ENCODE measurements at regions not wholly inside any gene's neighbourhood (a gene's known extent, or its start where the extent isn't known, plus 50 kb on each side); places are given as distances from the start of the nearest gene placed in this dataset.

GRCh38 chr1:25037174-25038074 is 107.3 kb upstream of the RUNX3 start:
- DNase-seq: peak; percentile 73
- peaks cover 2 to 16% of the 10 kb centered on the region in 2 donors for H3K36me3 Mint-ChIP-seq (ENCODE audit: insufficient read depth in 2 of 2)
- no peak overlapping the region for H3K27ac Mint-ChIP-seq
- ATAC-seq (replicated peaks in 1 of 2): peak; percentile 56 to 58
- H3K27me3 Mint-ChIP-seq (ENCODE audit: low read depth): peaks cover 15% of the 10 kb centered on the region
- H3K4me3 Mint-ChIP-seq: peak overlapping the region; percentile 11 to 49
- peaks cover 21% of the 10 kb centered on the region for H3K4me1 Mint-ChIP-seq (ENCODE audit: low read depth)
- H3K9me3 Mint-ChIP-seq: no peaks in the 10 kb centered on the region

- Mint-ChIP-seq H3K36me3 (ENCODE audit: insufficient read depth in 2 of 2) (peaks cover 2 to 12% of the 10 kb centered on the region in 2 donors), H3K4me3 (no peak overlapping the region), H3K27me3 (ENCODE audit: low read depth) (peaks cover 6% of the 10 kb centered on the region), H3K27ac (no peak overlapping the region), H3K9me3 (no peaks in the 10 kb centered on the region), H3K4me1 (ENCODE audit: low read depth) (peaks cover 12% of the 10 kb centered on the region)
- ATAC-seq (replicated peaks in 1 of 2) (no peak), DNase-seq (no peak)
These were observed 106.1 kb upstream of the RUNX3 start for GRCh38 chr1:25036117-25036546.

GRCh38 chr1:25035523-25036116 is 105.5 kb upstream of the RUNX3 start:
- no peak for DNase-seq
- H3K27ac Mint-ChIP-seq: no peak overlapping the region
- H3K4me3 Mint-ChIP-seq: peak overlapping the region in 1 of 2 donors; percentile 58
- no peak for ATAC-seq (replicated peaks in 1 of 2)
- H3K4me1 Mint-ChIP-seq (ENCODE audit: low read depth): peaks cover 12% of the 10 kb centered on the region
- peaks cover under 1% of the 10 kb centered on the region for H3K27me3 Mint-ChIP-seq (ENCODE audit: low read depth)
- H3K9me3 Mint-ChIP-seq: no peaks in the 10 kb centered on the region
- H3K36me3 Mint-ChIP-seq (ENCODE audit: insufficient read depth in 2 of 2): peaks cover 2 to 7% of the 10 kb centered on the region in 2 donors

GRCh38 chr1:25034736-25035522 is 104.9 kb upstream of the RUNX3 start:
- Mint-ChIP-seq H3K27me3 (ENCODE audit: low read depth) (no peaks in the 10 kb centered on the region), H3K36me3 (ENCODE audit: insufficient read depth in 2 of 2) (peaks cover 2 to 6% of the 10 kb centered on the region in 2 donors), H3K27ac (no peak overlapping the region), H3K9me3 (no peaks in the 10 kb centered on the region), H3K4me3 (peak overlapping the region in 1 of 2 donors; percentile 58), H3K4me1 (ENCODE audit: low read depth) (peaks cover 12% of the 10 kb centered on the region)
- no peak for ATAC-seq (replicated peaks in 1 of 2)
- DNase-seq: no peak

GRCh38 chr1:25033828-25034705 is 104.0 kb upstream of the RUNX3 start:
- ATAC-seq (replicated peaks in 1 of 2): no peak
- peak overlapping the region in 1 of 2 donors; percentile 89 for H3K4me3 Mint-ChIP-seq
- peaks cover 9% of the 10 kb centered on the region for H3K4me1 Mint-ChIP-seq (ENCODE audit: low read depth)
- peaks cover 2 to 4% of the 10 kb centered on the region in 2 donors for H3K36me3 Mint-ChIP-seq (ENCODE audit: insufficient read depth in 2 of 2)
- H3K27ac Mint-ChIP-seq: peak overlapping the region; percentile 6
- no peaks in the 10 kb centered on the region for H3K27me3 Mint-ChIP-seq (ENCODE audit: low read depth)
- peak; percentile 40 to 55 for DNase-seq
- no peaks in the 10 kb centered on the region for H3K9me3 Mint-ChIP-seq

GRCh38 chr1:25033030-25033827 is 103.2 kb upstream of the RUNX3 start:
- Mint-ChIP-seq H3K4me3 (peak overlapping the region in 1 of 2 donors; percentile 89), H3K4me1 (ENCODE audit: low read depth) (peaks cover under 1% of the 10 kb centered on the region), H3K9me3 (no peaks in the 10 kb centered on the region), H3K36me3 (ENCODE audit: insufficient read depth in 2 of 2) (peaks cover 2 to 4% of the 10 kb centered on the region in 2 donors), H3K27ac (peak overlapping the region; percentile 60), H3K27me3 (ENCODE audit: low read depth) (no peaks in the 10 kb centered on the region)
- ATAC-seq (replicated peaks in 1 of 2) (no peak), DNase-seq (no peak)

GRCh38 chr1:25031966-25032667 is 102.0 kb upstream of the RUNX3 start:
- peak; percentile 3 to 4 for ATAC-seq (replicated peaks in 1 of 2)
- peak overlapping the region; percentile 98 for H3K27ac Mint-ChIP-seq
- H3K36me3 Mint-ChIP-seq (ENCODE audit: insufficient read depth in 2 of 2): peaks cover 2 to 4% of the 10 kb centered on the region in 2 donors
- peak in 1 of 2 donors; percentile 33 for DNase-seq
- H3K4me1 Mint-ChIP-seq (ENCODE audit: low read depth): no peaks in the 10 kb centered on the region
- H3K27me3 Mint-ChIP-seq (ENCODE audit: low read depth): no peaks in the 10 kb centered on the region
- H3K9me3 Mint-ChIP-seq: no peaks in the 10 kb centered on the region
- peak overlapping the region in 1 of 2 donors; percentile 89 for H3K4me3 Mint-ChIP-seq

GRCh38 chr1:25031601-25031965 is 101.5 kb upstream of the RUNX3 start:
- ATAC-seq (replicated peaks in 1 of 2) (peak; percentile 37 to 61), DNase-seq (peak; percentile 73 to 85)
- Mint-ChIP-seq H3K27me3 (ENCODE audit: low read depth) (no peaks in the 10 kb centered on the region), H3K4me3 (peak overlapping the region in 1 of 2 donors; percentile 89), H3K36me3 (ENCODE audit: insufficient read depth in 2 of 2) (peaks cover 2 to 4% of the 10 kb centered on the region in 2 donors), H3K9me3 (no peaks in the 10 kb centered on the region), H3K27ac (peak overlapping the region; percentile 98), H3K4me1 (ENCODE audit: low read depth) (no peaks in the 10 kb centered on the region)

GRCh38 chr1:25030674-25031589 is 100.9 kb upstream of the RUNX3 start:
- peaks cover 2 to 4% of the 10 kb centered on the region in 2 donors for H3K36me3 Mint-ChIP-seq (ENCODE audit: insufficient read depth in 2 of 2)
- ATAC-seq (replicated peaks in 1 of 2): peak; percentile 82
- no peaks in the 10 kb centered on the region for H3K27me3 Mint-ChIP-seq (ENCODE audit: low read depth)
- no peaks in the 10 kb centered on the region for H3K9me3 Mint-ChIP-seq
- H3K4me1 Mint-ChIP-seq (ENCODE audit: low read depth): no peaks in the 10 kb centered on the region
- DNase-seq: peak; percentile 90 to 92
- H3K27ac Mint-ChIP-seq: peak overlapping the region; percentile 98
- H3K4me3 Mint-ChIP-seq: peak overlapping the region in 1 of 2 donors; percentile 89

GRCh38 chr1:25030012-25030411 is 99.9 kb upstream of the RUNX3 start:
- Mint-ChIP-seq H3K9me3 (no peaks in the 10 kb centered on the region), H3K4me1 (ENCODE audit: low read depth) (no peaks in the 10 kb centered on the region), H3K36me3 (ENCODE audit: insufficient read depth in 2 of 2) (peaks cover 0 to 2% of the 10 kb centered on the region in 2 donors), H3K4me3 (peak overlapping the region in 1 of 2 donors; percentile 89), H3K27ac (peak overlapping the region; percentile 88), H3K27me3 (ENCODE audit: low read depth) (no peaks in the 10 kb centered on the region)
- no peak for DNase-seq
- ATAC-seq (replicated peaks in 1 of 2): no peak
